ENCODE measurements at regions not wholly inside any gene's neighbourhood (a gene's known extent, or its start where the extent isn't known, plus 50 kb on each side); places are given as distances from the start of the nearest gene placed in this dataset.
A peak's percentile ranks its signal among the peaks of the same experiment; 100 is the strongest.

DNA sequence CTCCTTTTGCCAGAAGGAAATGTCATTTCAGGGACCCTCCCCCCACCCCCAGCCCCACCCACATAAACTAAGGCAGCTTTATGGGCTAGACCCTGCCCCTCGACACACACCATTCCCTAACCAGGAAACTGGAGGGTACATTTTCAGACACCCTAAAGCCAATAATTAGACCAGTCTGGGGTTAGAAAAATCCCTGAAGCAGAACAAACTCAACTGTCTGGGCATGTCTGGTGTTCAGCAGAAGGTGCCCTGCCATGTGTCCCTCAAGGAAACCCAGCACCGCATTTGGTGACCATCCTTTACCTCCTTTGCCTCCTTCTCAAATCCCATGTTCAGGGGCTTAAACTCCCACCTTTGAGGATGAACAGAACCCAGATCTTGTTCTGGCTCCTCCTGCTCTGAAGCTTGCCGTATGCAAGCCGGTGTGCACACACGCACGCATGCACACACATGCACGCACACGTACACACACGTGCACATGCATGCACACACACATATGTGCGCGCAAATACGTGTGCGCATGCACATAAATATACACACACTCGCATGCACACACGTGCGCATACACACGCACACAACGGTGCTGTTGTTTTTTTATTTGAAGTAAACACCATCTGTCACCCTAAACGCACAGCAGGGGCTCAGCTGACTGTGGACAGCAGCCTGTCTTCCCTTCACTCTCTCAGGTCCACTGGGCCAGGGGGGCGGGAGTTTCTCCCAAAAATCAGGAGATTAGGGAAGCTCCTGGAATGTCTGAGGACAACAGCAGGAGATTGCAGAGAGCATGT is 156.8 kb upstream of the TNRC6C start:
- Histone ChIP-seq H3K27ac (ENCODE audit: extremely low read length, insufficient read depth, low read length) (no peak overlapping the region), H3K9ac (ENCODE audit: insufficient read depth, low read depth, low read length) (no peak overlapping the region), H3K79me2 (ENCODE audit: insufficient read depth, low read length) (no peaks in the 10 kb centered on the region), H3K36me3 (replicated peaks in 1 of 2; ENCODE audit: control insufficient read depth in 1 of 2, insufficient read depth in 2 of 2, low read length in 2 of 2) (no peaks in the 10 kb centered on the region), H4K20me1 (ENCODE audit: insufficient read depth, low read length) (no peaks in the 10 kb centered on the region), H2AFZ (ENCODE audit: low read length) (no peak overlapping the region), H3K4me3 (replicated peaks in 1 of 3; ENCODE audit: insufficient read depth in 1 of 3, low read depth in 2 of 3, low read length in 3 of 3) (no peak overlapping the region), H3K4me2 (ENCODE audit: low read depth, low read length) (no peak overlapping the region), H3K4me1 (ENCODE audit: insufficient read depth, low read length) (no peaks in the 10 kb centered on the region), H3K27me3 (ENCODE audit: control insufficient read depth in 1 of 2, insufficient read depth in 2 of 2, low read length in 2 of 2) (peaks cover 12 to 90% of the 10 kb centered on the region in 2 experiments; a peak in 4 of 5 replicates), H3K9me3 (ENCODE audit: low read length) (no peaks in the 10 kb centered on the region)
- in situ Hi-C loops (cut with HindIII; ENCODE audit: extremely low pct_ligation_motif_present, low pct_unique_long_range_greater_than_20kb) (no loop called here), intact Hi-C loops (cut with micrococcal nuclease; ENCODE audit: unreplicated experiment) (no loop called here)
- DNase-seq (ENCODE audit: low spot score) (no peak), ATAC-seq (no peak), FAIRE-seq (no peak)
- CTCF ChIA-PET (ENCODE audit: low intra/inter-chr PET ratio, low total read pairs): no interaction called here
- POLR2A ChIA-PET: no interaction called here
- 56% methylated on average over 20 of the region's 20 CpGs for WGBS (ENCODE audit: low lambda C conversion rate)
- no TSS peak for BruUV-seq (replicated peaks)
- TF ChIP-seq, protein P1, sequence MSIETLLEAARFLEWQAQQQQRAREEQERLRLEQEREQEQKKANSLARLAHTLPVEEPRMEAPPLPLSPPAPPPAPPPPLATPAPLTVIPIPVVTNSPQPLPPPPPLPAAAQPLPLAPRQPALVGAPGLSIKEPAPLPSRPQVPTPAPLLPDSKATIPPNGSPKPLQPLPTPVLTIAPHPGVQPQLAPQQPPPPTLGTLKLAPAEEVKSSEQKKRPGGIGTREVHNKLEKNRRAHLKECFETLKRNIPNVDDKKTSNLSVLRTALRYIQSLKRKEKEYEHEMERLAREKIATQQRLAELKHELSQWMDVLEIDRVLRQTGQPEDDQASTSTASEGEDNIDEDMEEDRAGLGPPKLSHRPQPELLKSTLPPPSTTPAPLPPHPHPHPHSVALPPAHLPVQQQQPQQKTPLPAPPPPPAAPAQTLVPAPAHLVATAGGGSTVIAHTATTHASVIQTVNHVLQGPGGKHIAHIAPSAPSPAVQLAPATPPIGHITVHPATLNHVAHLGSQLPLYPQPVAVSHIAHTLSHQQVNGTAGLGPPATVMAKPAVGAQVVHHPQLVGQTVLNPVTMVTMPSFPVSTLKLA (IDR thresholded peaks at IDR 0.05): peak; percentile 90
- TF ChIP-seq, protein P2, sequence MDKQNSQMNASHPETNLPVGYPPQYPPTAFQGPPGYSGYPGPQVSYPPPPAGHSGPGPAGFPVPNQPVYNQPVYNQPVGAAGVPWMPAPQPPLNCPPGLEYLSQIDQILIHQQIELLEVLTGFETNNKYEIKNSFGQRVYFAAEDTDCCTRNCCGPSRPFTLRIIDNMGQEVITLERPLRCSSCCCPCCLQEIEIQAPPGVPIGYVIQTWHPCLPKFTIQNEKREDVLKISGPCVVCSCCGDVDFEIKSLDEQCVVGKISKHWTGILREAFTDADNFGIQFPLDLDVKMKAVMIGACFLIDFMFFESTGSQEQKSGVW (CRISPR knock-in tag; IDR thresholded peaks at IDR 0.05; ENCODE audit: borderline replicate concordance): no peak

- Histone ChIP-seq H4K20me1 (ENCODE audit: insufficient read depth, low read length) (no peaks in the 10 kb centered on the region), H3K27me3 (ENCODE audit: control insufficient read depth in 1 of 2, insufficient read depth in 2 of 2, low read length in 2 of 2) (peaks cover 12 to 90% of the 10 kb centered on the region in 2 experiments; a peak in 4 of 5 replicates), H3K4me3 (replicated peaks in 1 of 3; ENCODE audit: insufficient read depth in 1 of 3, low read depth in 2 of 3, low read length in 3 of 3) (no peak overlapping the region), H3K79me2 (ENCODE audit: insufficient read depth, low read length) (no peaks in the 10 kb centered on the region), H3K27ac (ENCODE audit: extremely low read length, insufficient read depth, low read length) (no peak overlapping the region), H3K4me1 (ENCODE audit: insufficient read depth, low read length) (no peaks in the 10 kb centered on the region), H3K9me3 (ENCODE audit: low read length) (no peaks in the 10 kb centered on the region), H2AFZ (ENCODE audit: low read length) (no peak overlapping the region), H3K9ac (ENCODE audit: insufficient read depth, low read depth, low read length) (no peak overlapping the region), H3K36me3 (replicated peaks in 1 of 2; ENCODE audit: control insufficient read depth in 1 of 2, insufficient read depth in 2 of 2, low read length in 2 of 2) (no peaks in the 10 kb centered on the region), H3K4me2 (ENCODE audit: low read depth, low read length) (no peak overlapping the region)
- no peak for DNase-seq (ENCODE audit: low spot score)
- in situ Hi-C loops (cut with HindIII; ENCODE audit: extremely low pct_ligation_motif_present, low pct_unique_long_range_greater_than_20kb) (no loop called here), intact Hi-C loops (cut with micrococcal nuclease; ENCODE audit: unreplicated experiment) (no loop called here)
- ChIA-PET POLR2A (no interaction called here), CTCF (ENCODE audit: low intra/inter-chr PET ratio, low total read pairs) (no interaction called here)
- ATAC-seq: no peak
- WGBS (ENCODE audit: low lambda C conversion rate): 8% methylated on average over 9 of the region's 9 CpGs
- no TSS peak for BruUV-seq (replicated peaks)
- no peak for FAIRE-seq
- TF ChIP-seq FOXJ3 (CRISPR knock-in tag; IDR thresholded peaks at IDR 0.05; ENCODE audit: borderline replicate concordance) (no peak), ZFX (CRISPR knock-in tag; IDR thresholded peaks at IDR 0.05; ENCODE audit: low read depth) (no peak), NFE2 (CRISPR knock-in tag; IDR thresholded peaks at IDR 0.05) (no peak), ZMAT3 (CRISPR knock-in tag; conservative IDR thresholded peaks at IDR 0.05) (no peak), ZNF570 (CRISPR knock-in tag; IDR thresholded peaks at IDR 0.05; ENCODE audit: borderline replicate concordance) (no peak), HCFC1 (IDR thresholded peaks at IDR 0.05; ENCODE audit: low read depth, low read length) (no peak), ZNF3 (CRISPR knock-in tag; IDR thresholded peaks at IDR 0.05) (no peak)
- TF ChIP-seq, protein P3, sequence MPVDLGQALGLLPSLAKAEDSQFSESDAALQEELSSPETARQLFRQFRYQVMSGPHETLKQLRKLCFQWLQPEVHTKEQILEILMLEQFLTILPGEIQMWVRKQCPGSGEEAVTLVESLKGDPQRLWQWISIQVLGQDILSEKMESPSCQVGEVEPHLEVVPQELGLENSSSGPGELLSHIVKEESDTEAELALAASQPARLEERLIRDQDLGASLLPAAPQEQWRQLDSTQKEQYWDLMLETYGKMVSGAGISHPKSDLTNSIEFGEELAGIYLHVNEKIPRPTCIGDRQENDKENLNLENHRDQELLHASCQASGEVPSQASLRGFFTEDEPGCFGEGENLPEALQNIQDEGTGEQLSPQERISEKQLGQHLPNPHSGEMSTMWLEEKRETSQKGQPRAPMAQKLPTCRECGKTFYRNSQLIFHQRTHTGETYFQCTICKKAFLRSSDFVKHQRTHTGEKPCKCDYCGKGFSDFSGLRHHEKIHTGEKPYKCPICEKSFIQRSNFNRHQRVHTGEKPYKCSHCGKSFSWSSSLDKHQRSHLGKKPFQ (CRISPR knock-in tag; IDR thresholded peaks at IDR 0.05; ENCODE audit: insufficient replicate concordance): no peak
These were observed 156.2 kb upstream of the TNRC6C start for GRCh38 chr17:77802333-77802615.

All from HepG2 (cell line).